Neural crest cell (in vitro differentiated cells): ENCODE measurements at regions not wholly inside any gene's neighbourhood (a gene's known extent, or its start where the extent isn't known, plus 50 kb on each side); places are given as distances from the start of the nearest gene placed in this dataset.

Source experiments
- DNase-seq: peaks from one replicate; pipeline ENCODE4 v3.0.0; 2021; ENCODE audit warnings: low read depth, mixed read lengths, low spot score
- H3K27ac Mint-ChIP-seq: one replicate; pipeline ENCODE4 v1.8.0; 2021; ENCODE audit warnings: mild to moderate bottlenecking, mixed read lengths; ENCODE audit not compliant: unreplicated experiment
- H3K27me3 Mint-ChIP-seq: 2 replicates; pipeline ENCODE4 v1.8.0; 2021; ENCODE audit warnings: low read depth, mild to moderate bottlenecking, mixed read lengths
- H3K36me3 Mint-ChIP-seq: 2 replicates; pipeline ENCODE4 v1.8.0; 2021; ENCODE audit warnings: low read depth, mild to moderate bottlenecking, mixed read lengths
- H3K4me1 Mint-ChIP-seq: 2 replicates; pipeline ENCODE4 v1.8.0; 2021; ENCODE audit warnings: mixed read lengths
- H3K4me3 Mint-ChIP-seq: one replicate; pipeline ENCODE4 v1.8.0; 2021; ENCODE audit warnings: mild to moderate bottlenecking, mixed read lengths
- H3K9me3 Mint-ChIP-seq: 2 replicates; pipeline ENCODE4 v1.8.0; 2021; ENCODE audit warnings: mixed read lengths
- TF ChIP-seq, protein P1 (sequence below): fragments of 200-600 bp; sonication (generic); conservative IDR thresholded peaks from 2 replicates; pipeline ENCODE4 v1.5.0; 2021; ENCODE audit warnings: antibody characterized with exemption, mild to moderate bottlenecking

DNA sequence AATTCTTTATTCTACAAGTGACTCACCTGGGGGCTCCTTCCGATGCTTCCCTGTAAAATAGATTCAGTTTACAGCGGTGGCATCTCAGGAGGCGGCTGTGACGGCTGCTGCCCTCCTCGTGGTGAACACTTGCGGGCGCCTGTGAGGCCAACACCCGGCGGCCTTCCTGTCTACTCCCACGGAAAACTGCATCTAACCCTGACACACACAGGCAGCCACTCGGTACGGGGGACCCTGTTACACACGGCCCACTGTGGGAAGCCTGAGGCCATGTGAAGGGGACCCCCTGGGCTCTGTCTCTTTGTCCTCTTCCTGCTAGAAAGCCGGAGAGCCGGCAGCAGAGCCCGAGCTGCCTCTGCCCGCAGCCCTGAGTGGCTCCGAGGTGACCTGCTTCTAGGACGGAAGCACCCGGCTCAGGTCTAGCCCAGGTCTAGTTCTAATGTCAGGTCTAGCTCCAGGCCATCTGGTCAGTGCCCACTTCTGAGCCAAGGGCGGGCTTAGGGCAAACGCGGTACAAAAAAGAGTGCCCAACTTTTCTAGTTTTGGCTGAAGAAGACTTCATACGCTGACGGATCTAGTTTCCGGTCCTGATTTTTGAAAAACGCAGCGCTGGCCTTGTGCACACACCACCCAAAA lies 159.4 kb downstream of the ENGASE start:
- no peak for DNase-seq
- H3K4me1 Mint-ChIP-seq, result no peaks in the 10 kb centered on the region

DNA sequence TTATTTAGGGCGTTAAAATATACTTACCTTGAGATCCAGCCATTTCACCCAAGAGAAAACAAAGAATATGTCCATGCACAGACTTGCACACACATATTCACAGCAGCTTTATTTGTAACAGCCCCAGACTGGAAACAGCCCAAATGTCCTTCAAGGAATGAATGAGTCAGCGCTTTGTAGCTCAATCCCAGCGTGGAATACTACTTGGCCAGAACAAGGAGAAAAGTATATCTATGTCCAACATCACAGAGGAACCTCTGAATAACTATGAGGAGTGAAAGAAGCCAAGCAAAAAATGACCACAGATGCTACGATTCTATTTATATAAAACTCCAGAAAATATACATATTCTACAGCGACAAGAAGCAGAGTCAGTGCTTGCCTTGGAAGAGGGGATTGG lies 158.3 kb downstream of the ENGASE start:
- no peak for DNase-seq
- TF ChIP-seq, protein P1, sequence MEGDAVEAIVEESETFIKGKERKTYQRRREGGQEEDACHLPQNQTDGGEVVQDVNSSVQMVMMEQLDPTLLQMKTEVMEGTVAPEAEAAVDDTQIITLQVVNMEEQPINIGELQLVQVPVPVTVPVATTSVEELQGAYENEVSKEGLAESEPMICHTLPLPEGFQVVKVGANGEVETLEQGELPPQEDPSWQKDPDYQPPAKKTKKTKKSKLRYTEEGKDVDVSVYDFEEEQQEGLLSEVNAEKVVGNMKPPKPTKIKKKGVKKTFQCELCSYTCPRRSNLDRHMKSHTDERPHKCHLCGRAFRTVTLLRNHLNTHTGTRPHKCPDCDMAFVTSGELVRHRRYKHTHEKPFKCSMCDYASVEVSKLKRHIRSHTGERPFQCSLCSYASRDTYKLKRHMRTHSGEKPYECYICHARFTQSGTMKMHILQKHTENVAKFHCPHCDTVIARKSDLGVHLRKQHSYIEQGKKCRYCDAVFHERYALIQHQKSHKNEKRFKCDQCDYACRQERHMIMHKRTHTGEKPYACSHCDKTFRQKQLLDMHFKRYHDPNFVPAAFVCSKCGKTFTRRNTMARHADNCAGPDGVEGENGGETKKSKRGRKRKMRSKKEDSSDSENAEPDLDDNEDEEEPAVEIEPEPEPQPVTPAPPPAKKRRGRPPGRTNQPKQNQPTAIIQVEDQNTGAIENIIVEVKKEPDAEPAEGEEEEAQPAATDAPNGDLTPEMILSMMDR, result no peak
- Mint-ChIP-seq H3K9me3 (no peaks in the 10 kb centered on the region), H3K27ac (no peak overlapping the region), H3K36me3 (no peaks in the 10 kb centered on the region), H3K4me1 (no peaks in the 10 kb centered on the region), H3K4me3 (no peak overlapping the region), H3K27me3 (peaks cover 2% of the 10 kb centered on the region)

More for the DNA sequence above, 159.4 kb downstream of the ENGASE start:
- Mint-ChIP-seq H3K27me3 (peaks cover 2% of the 10 kb centered on the region), H3K27ac (peak overlapping the region; percentile 43), H3K36me3 (no peaks in the 10 kb centered on the region), H3K4me3 (no peak overlapping the region), H3K9me3 (no peaks in the 10 kb centered on the region)
- TF ChIP-seq, protein P1, result no peak

DNA sequence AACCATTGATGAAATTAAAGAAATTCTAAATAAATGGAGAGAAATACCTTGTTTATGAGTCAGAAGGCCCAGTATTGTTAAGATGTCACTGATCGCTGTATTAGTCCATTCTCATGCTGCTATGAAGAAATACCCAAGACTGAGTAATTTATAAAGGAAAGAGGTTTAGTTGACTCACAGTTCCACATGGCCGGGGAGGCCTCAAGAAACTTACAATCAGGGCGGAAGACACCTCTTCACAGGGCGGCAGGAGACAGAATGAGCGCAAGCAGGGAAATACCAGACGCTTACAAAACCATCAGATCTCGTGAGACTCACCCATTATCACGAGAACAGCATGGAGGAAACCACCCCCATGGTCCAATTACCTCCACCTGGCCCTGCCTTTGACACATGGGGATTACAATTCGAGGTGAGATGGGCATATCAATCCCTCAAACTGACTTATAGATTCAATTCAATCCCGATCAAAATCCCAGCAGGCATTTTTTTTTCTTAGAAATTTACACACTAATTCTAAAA lies 157.2 kb downstream of the ENGASE start:
- Mint-ChIP-seq H3K27ac (no peak overlapping the region), H3K27me3 (peaks cover 2% of the 10 kb centered on the region)

DNA sequence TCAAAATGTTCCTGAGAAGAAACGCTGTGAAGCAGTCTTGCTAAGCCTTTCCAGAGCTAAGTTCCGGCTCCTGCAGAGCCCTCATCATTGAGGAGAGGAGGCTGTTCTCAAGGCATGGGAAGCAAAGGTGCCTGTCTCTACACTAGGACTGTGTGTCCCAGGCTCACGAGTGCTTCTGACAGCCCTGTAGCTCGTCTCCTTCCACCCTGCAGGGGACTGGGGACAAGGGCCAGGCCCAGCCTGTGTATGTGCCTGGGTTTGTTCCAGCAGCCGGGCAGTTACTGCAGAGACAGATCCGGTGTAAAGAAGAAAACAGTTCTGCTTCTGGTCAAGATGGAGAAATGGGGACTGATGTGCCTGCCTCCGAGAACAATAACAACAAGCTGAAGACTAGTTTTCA lies 156.0 kb downstream of the ENGASE start:
- TF ChIP-seq, protein P1, result no peak
- H3K27me3 Mint-ChIP-seq, result peaks cover 4% of the 10 kb centered on the region
- H3K4me1 Mint-ChIP-seq, result no peaks in the 10 kb centered on the region
- no peaks in the 10 kb centered on the region for H3K9me3 Mint-ChIP-seq
- no peak overlapping the region for H3K4me3 Mint-ChIP-seq
- H3K36me3 Mint-ChIP-seq, result no peaks in the 10 kb centered on the region
- H3K27ac Mint-ChIP-seq, result no peak overlapping the region
- no peak for DNase-seq

More for the DNA sequence above, 157.2 kb downstream of the ENGASE start:
- no peaks in the 10 kb centered on the region for H3K9me3 Mint-ChIP-seq
- no peak for DNase-seq
- no peaks in the 10 kb centered on the region for H3K4me1 Mint-ChIP-seq
- no peaks in the 10 kb centered on the region for H3K36me3 Mint-ChIP-seq
- TF ChIP-seq, protein P1, result no peak
- H3K4me3 Mint-ChIP-seq, result no peak overlapping the region

DNA sequence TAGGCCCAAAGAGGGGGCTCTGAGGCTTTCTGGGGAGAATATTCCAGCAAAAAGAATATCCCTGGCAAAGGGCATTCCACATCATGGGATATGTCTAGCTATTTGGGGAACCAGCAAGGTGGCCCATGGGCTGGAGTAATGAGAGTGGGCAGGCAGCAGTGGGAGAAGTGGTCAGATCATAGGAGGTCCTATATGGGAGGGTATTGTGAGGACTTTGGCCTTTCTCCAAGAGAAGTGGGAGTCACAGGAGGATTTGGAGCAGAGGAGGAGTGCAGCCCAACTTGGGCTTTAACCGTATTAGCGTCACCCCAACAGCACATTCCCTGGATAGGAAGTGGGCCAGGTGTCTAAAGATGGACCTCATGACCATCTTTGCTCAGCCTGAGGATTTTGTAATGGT lies 151.4 kb downstream of the ENGASE start:
- H3K9me3 Mint-ChIP-seq, result no peaks in the 10 kb centered on the region
- H3K27me3 Mint-ChIP-seq, result peaks cover 29% of the 10 kb centered on the region

More for the DNA sequence above, 151.4 kb downstream of the ENGASE start:
- no peaks in the 10 kb centered on the region for H3K4me1 Mint-ChIP-seq
- DNase-seq, result no peak
- peak overlapping the region; percentile 67 for H3K27ac Mint-ChIP-seq
- no peaks in the 10 kb centered on the region for H3K36me3 Mint-ChIP-seq
- TF ChIP-seq, protein P1, result no peak
- H3K4me3 Mint-ChIP-seq, result no peak overlapping the region
